GOT3 (cell line): ENCODE measurements at regions not wholly inside any gene's neighbourhood (a gene's known extent, or its start where the extent isn't known, plus 50 kb on each side); places are given as distances from the start of the nearest gene placed in this dataset.
"Not testable (repeated sequence)": the region's sequence is repeated elsewhere in the genome, so short reads cannot be mapped to it uniquely, and the experiment has no call there.

Experiments
- DNase-seq: peaks from one replicate; lab custom pipeline; 2025; ENCODE audit warnings: mixed read lengths; lab: John Stamatoyannopoulos, UW

DNA sequence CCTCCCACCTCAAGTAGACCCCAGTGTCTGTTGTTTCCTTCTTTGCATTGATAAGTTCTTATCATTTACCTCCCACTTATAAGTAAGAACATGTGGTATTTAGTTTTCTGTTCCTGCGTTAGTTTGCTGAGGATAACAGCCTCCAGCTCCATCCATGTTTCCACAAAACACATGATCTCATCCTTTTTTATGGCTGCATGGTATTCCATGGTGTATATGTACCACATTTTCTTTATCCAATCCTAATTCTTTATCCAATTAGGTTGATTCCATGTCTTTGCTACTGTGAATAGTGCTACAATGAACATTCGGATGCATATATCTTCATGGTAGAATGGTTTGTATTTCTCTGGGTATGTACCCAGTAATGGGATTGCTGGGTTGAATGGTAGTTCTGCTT, 102.5 kb upstream of the UGP2 start:
- DNase-seq, result not testable (repeated sequence)

DNA sequence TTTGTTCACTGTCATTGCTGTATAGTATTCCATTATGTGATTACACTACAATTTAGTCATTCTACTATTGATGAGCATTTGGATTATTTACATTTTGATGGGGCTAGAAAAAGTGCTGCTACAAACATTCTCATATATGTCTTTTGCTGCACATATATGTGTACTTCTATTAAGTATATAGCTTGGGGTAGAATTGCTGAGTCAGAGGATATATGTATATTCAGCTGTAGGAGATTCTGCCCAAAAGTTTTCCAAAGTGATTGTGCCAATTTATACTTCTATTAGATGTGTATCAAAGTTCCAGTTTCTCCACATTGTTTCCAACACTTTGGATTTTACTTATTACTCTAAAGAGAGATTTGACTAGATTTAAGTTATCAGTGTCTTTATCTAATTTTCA, 101.7 kb upstream of the UGP2 start:
- DNase-seq, result no peak

DNA sequence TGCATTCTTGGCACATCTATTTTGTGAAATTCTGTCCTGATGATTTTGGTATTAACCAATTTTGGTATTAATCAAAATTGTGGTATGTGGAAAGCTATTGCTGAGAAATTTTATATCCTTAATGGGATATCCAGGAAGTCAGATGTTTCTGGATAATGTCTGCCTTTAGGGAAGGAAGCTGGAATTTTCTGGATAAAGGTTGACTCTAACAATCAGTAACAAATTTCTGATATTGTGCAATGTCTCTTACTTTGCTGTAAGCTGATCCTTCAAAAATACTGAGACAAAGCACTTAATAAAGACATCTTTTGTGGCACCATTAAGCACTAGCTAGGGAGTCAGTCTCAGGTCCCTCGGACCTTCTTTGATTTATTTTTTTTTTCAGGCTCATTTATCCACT, 100.8 kb upstream of the UGP2 start:
- DNase-seq, result no peak

DNA sequence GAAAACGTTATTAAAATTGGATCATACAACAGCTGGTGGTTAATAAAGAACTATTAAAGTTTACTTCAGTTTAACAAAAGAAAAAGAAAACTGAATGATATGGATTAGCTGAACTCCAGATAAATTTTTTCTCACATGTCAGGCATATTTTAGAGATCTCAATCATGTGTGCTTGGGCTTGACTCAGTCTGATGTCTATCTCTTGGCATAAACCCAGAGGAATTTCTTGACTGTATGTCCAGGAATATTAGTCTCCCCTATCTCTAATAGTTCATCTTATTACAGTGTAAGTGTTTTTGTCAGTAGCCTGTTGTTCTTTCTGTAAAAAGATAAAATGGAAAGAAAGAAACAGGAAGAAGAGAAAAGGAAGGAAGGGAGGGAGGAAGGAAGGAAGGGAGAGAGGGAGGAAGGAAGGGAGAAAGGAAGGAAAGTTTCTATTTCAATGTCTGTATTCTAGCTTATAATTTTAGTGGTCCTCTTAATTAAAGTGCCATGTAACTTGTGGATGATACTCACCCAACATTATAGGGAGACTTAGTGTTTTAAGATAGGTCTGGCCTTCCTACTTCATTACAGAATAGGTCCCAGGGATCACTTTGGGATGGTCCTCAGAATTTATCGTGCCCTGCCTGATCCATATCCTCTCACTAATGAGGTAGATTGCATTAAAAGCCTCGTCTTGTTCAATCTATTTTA, 99.7 kb upstream of the UGP2 start:
- no peak for DNase-seq

DNA sequence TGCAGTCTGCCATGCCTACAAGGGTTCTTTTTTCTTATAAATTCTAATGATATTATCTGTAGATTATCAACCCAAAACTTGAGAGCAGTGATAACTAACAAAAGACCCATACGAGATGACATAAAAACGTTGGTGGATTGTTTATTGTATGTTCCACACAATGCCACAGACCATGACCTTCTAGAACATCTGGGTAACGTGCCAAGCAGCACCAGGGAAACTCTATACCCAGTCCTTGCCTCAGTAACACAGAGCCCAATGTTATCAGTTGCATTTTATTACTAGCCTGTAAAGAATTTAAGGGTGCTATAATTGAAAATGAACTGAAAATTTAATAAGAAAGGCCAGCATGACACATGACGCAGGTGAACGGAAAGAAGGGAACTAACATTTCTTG, 99.1 kb upstream of the UGP2 start:
- no peak for DNase-seq

DNA sequence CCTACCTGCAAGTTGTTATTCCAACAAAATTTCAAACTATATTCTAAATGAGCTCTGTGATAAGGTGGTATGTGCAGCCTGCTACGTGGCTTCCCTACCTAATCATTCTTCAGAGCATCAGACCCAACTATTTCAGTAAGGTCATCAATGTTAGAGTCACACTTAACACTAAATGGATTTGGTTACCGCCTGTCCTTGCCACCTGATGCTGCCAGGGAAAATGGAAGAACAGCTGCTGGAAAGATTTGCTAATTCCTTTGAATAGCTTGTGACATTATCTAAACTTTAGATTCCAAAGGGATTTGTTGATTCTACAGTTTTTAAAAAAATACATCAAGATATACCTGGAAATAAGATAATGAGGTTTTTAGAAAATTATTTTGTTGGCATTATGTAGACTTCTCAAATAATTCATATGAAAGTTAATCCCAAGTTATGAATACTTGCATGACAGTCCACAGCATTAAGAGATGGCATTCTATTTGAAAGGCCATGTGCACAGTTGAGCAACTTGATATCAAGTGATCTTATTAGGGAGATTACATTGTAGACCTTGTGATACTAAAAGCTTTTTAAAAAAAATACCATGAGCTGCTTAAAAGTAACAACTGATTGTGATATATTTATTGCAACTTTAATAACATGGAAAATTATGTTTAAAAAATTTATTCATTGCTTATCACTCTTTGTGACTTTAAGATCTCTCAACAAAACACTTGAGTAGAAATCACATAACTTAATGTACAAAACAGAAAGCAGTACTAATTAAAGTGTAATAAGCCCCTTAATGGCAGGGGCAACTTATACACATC, 98.3 kb upstream of the UGP2 start:
- DNase-seq, result no peak

DNA sequence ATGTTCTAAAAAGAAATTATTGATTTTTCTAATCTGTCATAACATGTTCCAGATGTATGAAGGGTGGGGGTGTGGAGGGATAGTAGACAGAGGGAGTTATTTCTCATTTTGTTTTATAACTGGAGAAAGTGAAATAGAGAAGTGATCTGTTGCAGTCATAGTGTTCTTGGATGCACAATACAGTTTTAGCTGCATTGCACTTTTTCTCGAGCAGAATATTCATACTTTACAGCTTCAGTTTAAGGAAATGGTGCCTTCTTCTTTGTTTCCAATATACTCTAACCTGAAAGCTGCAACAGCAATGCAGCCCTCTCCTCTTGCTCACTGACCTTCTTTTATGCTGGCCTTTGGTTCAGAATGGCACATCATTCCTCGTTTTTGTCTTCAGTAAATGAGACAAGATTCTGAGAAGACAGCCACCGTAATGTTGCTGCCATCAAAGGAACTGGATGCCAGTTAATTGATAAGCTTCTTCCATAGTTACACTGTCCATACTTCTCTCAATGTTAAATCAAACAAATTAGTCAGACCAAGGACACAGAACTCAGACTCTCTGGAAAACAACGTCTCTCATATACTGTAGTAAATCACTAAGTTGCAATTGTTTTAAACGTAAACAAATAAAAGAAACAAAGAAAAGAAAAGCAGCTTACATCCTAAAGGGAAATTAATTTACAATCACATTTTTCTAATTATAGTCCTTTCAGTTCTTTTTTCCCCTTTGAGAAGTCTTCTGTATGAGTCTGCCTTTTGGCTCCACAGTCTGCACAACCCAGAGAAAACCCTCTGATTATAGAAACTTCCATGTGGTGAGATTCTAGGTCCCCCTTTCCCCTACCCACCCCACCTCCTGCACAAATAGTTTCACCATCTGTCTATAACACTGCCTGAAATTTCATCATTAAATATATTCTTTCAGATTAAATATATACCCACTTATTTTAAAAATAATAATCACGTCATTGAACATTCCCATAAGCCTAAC, 97.4 kb upstream of the UGP2 start:
- no peak for DNase-seq

DNA sequence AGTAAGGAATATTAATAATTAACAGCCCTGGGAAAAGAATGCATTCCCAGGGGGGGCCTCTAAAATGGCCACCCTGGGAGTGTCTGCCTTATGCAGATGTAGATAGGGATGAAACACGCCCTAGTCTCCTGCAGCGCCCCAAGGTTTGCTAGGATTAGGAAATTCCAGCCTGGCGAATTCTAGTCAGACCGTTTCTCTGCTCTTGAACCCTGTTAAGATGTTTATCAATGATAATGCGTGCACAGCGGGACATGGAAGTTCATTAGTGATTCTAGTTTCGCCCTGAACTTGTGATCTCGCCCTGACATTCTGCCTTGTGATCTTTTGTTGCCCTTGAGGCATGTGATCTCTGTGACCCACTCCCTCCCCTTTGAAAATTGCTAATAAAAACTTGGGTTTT, 95.1 kb upstream of the UGP2 start:
- not testable (repeated sequence) for DNase-seq

DNA sequence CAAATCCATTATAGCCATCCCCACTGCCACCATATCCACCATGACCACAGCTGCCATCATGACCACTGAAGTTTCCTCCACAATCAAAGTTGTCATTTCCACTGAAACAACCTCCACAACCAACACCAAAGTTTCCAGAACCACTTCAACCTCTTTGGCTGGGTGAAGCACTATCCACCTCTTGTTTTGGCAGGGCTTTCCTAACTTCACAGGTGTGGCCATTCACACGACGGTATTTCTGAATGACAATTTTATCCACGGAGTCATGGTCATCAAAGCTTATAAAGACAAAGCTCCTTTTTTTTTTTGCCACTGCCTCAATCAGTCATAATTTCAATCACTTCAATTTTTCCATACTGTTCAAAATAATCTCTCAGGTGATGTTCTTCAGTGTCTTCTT, 89.8 kb upstream of the UGP2 start:
- DNase-seq, result no peak

DNA sequence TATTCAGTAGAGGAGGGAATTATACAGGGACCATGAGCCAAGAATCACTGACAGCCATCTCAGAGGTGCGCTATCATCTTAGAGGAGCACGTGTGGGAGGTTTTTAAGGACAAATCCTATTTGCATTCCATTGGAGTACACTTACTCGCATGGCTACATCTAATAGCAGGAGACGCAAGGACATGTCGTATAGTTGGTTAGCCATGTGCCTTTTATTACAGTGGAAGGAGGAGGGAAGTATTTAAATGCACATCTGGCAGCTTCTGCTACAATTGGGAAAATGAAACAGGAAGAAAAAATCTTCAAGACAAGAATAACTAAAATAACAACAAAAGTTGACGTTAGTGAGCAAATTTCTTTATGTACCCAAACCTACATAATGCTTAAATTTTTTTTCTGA, 86.5 kb upstream of the UGP2 start:
- no peak for DNase-seq

DNA sequence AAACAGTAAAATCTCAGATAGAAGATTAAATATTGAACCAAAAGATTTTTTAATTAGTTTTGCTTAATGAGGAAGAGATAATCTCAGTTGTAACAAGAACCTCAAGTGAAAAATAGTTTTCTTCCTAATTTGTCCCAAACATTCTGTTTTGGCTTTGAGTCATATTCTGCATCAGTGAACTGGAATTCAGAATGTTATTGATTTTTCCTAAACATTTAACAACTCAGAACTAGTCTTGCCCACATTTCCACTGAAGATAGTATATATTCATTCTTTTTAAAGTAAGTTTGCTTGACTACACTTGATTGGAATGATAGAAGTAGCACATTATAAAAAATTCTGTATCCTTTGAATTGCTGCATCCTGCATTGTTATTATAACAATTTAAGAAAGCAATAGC, 85.7 kb upstream of the UGP2 start:
- no peak for DNase-seq

DNA sequence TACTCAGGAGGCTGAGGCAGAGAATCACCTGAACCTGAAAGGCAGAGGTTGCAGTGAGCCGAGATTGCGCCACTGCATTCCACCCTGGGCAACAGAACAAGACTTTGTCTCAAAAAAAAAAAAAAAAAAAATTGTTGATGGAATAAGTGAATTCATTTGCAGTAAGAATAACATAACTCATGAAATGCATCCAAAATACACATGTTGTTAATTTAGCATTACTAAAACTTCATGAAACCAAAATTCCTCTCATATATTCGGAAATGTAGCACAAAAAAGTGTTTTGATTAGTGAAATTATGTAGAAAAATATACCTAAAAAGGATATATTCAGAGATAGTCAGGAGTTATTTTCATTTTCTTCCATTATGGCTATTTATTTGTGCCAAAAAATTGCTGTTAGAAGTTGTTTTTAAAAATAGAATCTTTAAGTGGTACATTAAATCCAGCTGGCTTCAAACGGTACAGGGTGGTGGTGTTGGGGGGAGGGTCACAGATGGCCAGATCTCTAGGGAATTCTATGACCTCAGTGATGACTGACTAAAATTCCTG, 78.2 kb upstream of the UGP2 start:
- DNase-seq, result no peak

DNA sequence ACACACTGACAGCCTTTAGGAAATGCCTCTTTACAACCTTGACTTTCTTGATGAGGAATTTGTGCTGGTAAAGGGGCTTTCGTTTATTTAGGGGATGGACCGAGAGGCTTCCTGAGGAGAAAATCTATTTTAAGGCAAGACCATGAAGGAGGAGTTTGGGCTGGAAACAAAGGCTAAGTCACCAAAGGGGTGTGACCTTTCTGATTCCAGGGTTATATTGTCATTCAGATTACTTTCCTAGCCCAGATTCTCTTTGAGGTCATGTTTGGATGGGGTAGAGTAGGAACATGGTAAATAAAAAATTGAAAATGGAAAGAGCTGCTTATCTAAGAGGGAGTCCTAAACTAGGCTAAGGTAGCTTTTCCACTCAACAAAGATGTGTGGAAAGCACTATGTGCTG, 77.1 kb upstream of the UGP2 start:
- DNase-seq, result no peak

DNA sequence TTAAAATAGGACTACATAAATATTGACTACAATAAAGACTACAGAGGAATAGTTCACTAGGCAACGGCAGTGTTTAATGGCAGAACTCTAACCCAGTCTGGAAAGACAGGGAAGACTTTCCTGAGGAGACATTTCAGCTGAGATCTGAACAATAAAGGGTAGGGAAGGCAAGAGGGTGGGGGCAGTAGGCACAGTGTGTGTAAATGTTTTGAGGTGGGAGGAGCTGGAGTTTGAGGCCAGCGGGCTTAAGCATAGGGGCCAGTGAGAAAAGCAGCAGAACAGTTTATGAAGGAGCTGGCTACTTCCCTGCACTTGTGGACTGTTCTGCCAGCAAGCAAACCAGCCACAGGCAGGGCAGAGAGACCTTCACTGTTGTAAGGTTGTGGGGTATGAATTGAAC, 76.6 kb upstream of the UGP2 start:
- DNase-seq, result no peak

DNA sequence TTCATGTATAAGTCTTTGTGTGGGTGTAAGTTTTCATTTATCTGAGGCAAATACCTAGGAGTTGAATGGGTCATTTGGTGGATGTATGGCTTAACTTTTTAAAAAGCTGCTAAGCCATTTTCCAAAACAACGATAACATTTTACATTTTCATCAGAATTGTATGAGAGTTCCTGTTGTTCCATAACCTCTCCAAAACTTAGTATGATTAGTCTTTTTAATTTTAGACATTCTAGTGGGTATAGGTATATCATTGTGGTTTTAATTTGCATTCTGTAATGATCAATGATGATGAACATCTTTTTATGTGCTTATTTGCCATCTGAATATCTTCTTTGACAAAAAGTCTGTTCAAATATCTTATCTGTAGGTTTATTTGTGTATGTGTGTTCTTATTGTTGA, 74.4 kb upstream of the UGP2 start:
- DNase-seq, result no peak

DNA sequence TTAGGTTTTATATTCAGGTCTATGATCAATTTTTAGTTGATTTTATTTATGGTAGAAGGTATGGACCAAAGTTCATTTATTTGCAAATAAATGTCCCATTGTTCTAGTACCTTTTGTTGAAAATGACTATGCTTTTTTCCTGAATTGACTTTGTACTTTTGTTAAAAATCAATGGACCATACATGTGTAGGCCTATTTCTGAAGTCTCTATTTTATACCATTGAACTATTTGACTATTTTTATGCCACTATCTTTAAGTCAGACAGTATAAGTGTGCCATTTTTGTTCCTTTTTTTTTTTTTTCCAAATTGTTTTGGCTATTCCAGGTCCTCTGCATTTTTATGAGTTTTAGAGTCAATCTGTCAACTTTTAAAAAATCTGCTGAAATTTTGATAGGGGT, 73.6 kb upstream of the UGP2 start:
- DNase-seq, result no peak

DNA sequence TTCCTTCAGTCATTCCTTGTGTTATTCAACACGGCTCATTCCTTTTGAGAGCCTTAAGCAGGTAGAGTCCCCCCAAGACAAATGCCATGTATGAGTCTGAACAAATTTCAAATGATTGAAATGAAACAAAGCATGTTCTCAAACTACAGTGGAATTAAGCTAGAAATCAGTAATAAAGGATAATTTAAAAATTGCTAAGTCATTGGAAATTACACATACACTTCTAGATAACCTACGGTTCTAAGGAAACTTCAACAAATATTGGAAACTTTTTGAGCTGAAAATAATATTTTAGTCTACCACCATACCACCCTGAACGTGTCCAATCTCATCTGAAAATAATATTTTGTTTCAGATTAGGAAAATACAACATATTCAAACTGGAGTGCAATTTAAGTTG, 71.8 kb upstream of the UGP2 start:
- no peak for DNase-seq

DNA sequence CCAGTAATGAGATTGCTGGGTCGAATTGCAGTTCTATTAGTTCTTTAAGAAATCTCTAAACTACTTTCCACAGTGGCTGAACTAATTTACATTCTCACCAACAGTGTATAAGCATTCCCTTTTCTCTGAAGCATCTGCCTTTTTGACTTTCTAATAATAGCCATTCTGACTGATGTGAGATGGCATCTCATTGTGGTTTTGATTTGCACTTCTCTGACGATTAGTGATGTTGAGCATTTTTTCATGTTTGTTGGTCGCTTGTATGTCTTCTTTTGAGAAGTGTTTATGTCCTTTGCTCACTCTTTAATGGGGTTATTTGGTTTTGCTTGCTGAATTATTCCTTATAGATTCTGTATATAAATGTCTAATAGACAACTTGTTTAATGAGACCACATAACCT, 69.6 kb upstream of the UGP2 start:
- DNase-seq, result no peak

DNA sequence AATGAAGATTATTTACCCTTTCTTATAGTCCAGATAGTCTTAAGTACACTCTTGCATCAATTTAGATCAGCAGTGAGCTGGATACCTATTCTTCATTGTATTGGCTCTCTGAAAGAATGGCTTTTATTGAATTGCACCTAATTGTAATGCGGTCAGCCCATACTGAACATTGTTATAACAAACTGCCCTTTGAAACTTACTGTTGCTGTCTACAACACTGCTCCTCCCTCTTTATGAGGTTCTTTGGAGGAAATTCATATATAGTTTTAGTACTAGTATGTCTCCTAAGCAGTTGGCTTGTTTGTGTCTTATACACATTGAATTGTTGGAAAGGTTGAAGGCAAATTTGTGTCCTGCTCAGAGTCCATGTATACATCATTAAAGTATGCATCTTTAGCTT, 66.5 kb upstream of the UGP2 start:
- no peak for DNase-seq

DNA sequence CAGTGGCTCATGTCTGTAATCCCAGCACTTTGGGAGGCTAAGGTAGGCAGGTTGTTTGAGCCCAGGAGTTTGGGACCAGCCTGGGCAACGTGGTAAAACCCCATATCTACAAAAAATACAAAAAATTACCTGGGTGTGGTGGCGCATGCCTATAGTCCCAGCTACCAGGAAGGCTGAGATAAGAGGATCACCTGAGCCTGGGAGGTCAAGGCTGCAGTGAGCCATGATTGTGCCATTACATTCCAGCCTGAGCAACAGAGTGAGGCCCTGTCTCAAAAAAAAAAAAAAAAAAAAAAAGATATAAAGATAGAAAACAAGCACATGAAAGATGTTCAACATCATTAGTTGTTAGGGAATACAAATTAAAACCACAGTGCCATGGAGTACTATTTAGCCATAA, 65.3 kb upstream of the UGP2 start:
- DNase-seq, result no peak

DNA sequence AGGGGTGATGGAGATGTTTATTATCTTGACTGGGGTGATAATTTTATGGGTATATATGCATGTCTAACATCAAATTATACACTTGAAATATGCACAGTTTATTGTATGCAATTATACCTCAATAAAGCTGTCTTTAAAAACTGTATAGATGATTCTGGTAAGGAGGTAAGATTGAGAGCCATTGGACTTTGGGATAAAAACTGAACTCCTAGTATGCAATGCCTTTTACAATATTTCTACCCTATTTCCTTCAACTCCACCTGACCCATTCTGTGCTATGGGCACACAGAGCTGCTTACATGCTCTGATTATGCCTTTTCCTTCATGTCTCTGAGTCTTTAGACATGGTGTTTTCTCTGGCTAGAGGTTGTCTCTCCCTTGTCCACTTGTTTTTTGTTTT, 63.9 kb upstream of the UGP2 start:
- DNase-seq, result no peak

DNA sequence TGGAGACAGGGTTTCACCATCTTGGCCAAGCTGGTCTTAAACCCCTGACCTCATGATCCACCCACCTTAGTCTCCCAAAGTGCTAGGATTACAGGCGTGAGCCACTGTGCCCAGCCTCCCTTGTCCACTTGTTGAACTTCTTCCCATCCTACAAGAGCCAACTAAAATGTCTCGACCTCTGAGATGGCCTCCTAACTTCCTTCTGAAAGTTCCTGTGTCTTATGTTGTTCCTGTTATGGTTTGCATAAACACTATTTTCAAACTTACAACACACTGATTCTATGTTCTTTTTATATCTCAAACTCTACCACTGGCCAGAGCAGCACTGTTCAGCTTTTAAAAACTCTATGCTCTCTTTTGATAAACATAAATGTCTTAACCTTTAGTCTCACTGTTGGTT, 63.3 kb upstream of the UGP2 start:
- no peak for DNase-seq
